GM12878 (cell line): ENCODE measurements at regions not wholly inside any gene's neighbourhood (a gene's known extent, or its start where the extent isn't known, plus 50 kb on each side); places are given as distances from the start of the nearest gene placed in this dataset.

Experiments
- ATAC-seq: fragments of 200-7000 bp; cut with Tn5 transposase; 3 replicates; pipeline ENCODE4 v1.9.1; 2020; ENCODE audit warnings: mild to moderate bottlenecking, moderate library complexity
- BruUV-seq: library from RNA; stranded (reverse); fragments of 400-500 nt; replicated peaks from 2 replicates; lab custom pipeline; 2021; lab: Mats Ljungman, UMichigan
- CTCF ChIA-PET: fragments of 300-600 bp; sonication (Branson Sonifier 250); formaldehyde crosslinking; extraction: SDS; loops from one replicate; lab custom pipeline; 2021; ENCODE audit warnings: inconsistent platforms; lab: Yijun Ruan, JAX
- POLR2A ChIA-PET: fragments of 350-600 bp; formaldehyde crosslinking; extraction: SDS; loops from one replicate; lab custom pipeline; 2021; ENCODE audit warnings: inconsistent platforms; lab: Charles Lee
- RAD21 ChIA-PET: fragments of 300-600 bp; sonication (Branson Sonifier 250); formaldehyde crosslinking; loops from one replicate; lab custom pipeline; 2023; ENCODE audit warnings: antibody characterized with exemption; ENCODE audit not compliant: unreplicated experiment; lab: Charles Lee
- SMC1A ChIA-PET: fragments of 300-600 bp; sonication (Branson Sonifier 250); formaldehyde crosslinking; loops from one replicate; lab custom pipeline; 2023; ENCODE audit not compliant: unreplicated experiment, uncharacterized antibody; lab: Charles Lee
- DNase-seq: peaks from one replicate; pipeline ENCODE4 v3.0.0-alpha.2; 2011; ENCODE audit warnings: low read depth, low spot score
- FAIRE-seq: peaks from 3 replicates; lab custom pipeline; 2011; peaks lifted over from hg19 to GRCh38; lab: Jason Lieb, UNC
- H2AFZ ChIP-seq: 2 replicates; pipeline ENCODE4 v1.6.0; 2011; ENCODE audit warnings: low read depth, low read length, control low read depth; ENCODE audit not compliant: control insufficient read depth
- H3K27ac ChIP-seq: 2 replicates; pipeline ENCODE4 v1.5.1; 2011; ENCODE audit warnings: control low read depth; ENCODE audit not compliant: control insufficient read depth, insufficient read depth
- H3K27me3 ChIP-seq, 2 experiments: replicated peaks in 1 of 2; 2 replicates each; pipeline versions ENCODE4 v1.6.0 to v1.6.1; 2011; ENCODE audit warnings: low read length in 1 of 2; ENCODE audit not compliant: control insufficient read depth in 2 of 2, insufficient read depth in 2 of 2
- H3K36me3 ChIP-seq, 2 experiments: 2 replicates each; pipeline ENCODE4 v1.5.1; 2011; ENCODE audit warnings: low read length in 1 of 2; ENCODE audit not compliant: control insufficient read depth in 2 of 2, insufficient read depth in 2 of 2
- H3K4me1 ChIP-seq: 2 replicates; pipeline ENCODE4 v1.6.1; 2011; ENCODE audit warnings: mild to moderate bottlenecking, low read length, moderate library complexity, mixed read lengths; ENCODE audit not compliant: control insufficient read depth, insufficient read depth
- H3K4me2 ChIP-seq: 2 replicates; pipeline ENCODE4 v1.6.0; 2011; ENCODE audit warnings: control low read depth; ENCODE audit not compliant: control insufficient read depth, insufficient read depth
- H3K4me3 ChIP-seq: fragments of 200-600 bp; sonication (generic); 2 replicates; pipeline ENCODE4 v1.5.1; 2016
- H3K79me2 ChIP-seq: 2 replicates; pipeline ENCODE4 v1.6.0; 2011; ENCODE audit warnings: low read length; ENCODE audit not compliant: control insufficient read depth, insufficient read depth
- H3K9ac ChIP-seq: 2 replicates; pipeline ENCODE4 v1.8.0; 2011; ENCODE audit warnings: low read length, control low read depth, mixed read lengths; ENCODE audit not compliant: control insufficient read depth, insufficient read depth
- H3K9me3 ChIP-seq: replicated peaks from 3 replicates; pipeline ENCODE4 v1.5.1; 2011; ENCODE audit warnings: mild to moderate bottlenecking, low read length; ENCODE audit not compliant: control insufficient read depth, insufficient read depth
- H4K20me1 ChIP-seq: 2 replicates; pipeline ENCODE4 v1.6.0; 2011; ENCODE audit not compliant: control insufficient read depth, insufficient read depth
- CHD4 ChIP-seq: fragments of 200-600 bp; sonication (generic); IDR thresholded peaks from 2 replicates; pipeline ENCODE4 v1.6.1; 2016; ENCODE audit warnings: mild to moderate bottlenecking
- FOXK2 ChIP-seq: fragments of 450-650 bp; IDR thresholded peaks from 2 replicates; pipeline ENCODE4 v1.6.1; 2017; ENCODE audit warnings: mild to moderate bottlenecking, moderate library complexity
- IRF4 ChIP-seq: IDR thresholded peaks from 2 replicates; pipeline ENCODE4 v1.6.1; 2011; ENCODE audit warnings: low read depth, low read length
- KLF5 ChIP-seq: fragments of 450-650 bp; IDR thresholded peaks from 2 replicates; pipeline ENCODE4 v1.6.1; 2014; ENCODE audit warnings: mild to moderate bottlenecking; ENCODE audit not compliant: partially characterized antibody
- MLLT1 ChIP-seq: fragments of 450-650 bp; IDR thresholded peaks from 2 replicates; pipeline ENCODE4 v1.6.1; 2016; ENCODE audit warnings: mild to moderate bottlenecking
- PAX5 ChIP-seq: IDR thresholded peaks from 2 replicates; pipeline ENCODE4 v1.6.1; 2011; ENCODE audit warnings: low read depth, low read length, borderline replicate concordance
- SMAD1 ChIP-seq: fragments of 450-650 bp; IDR thresholded peaks from 2 replicates; pipeline ENCODE4 v1.6.1; 2018; ENCODE audit warnings: mild to moderate bottlenecking, low read depth; ENCODE audit not compliant: partially characterized antibody
- SP1 ChIP-seq: IDR thresholded peaks from one replicate; pipeline ENCODE4 v1.6.1; 2011; ENCODE audit warnings: low read depth, low read length
- TCF7 ChIP-seq: IDR thresholded peaks from 2 replicates; pipeline ENCODE4 v1.6.1; 2014; ENCODE audit warnings: antibody characterized with exemption, borderline replicate concordance
- ZNF384 ChIP-seq: IDR thresholded peaks from 2 replicates; pipeline ENCODE4 v1.6.1; 2012; ENCODE audit warnings: low read depth, mild to moderate bottlenecking, low read length, improper control_type of control experiment, borderline replicate concordance
- WGBS: methylation state at CpG from one replicate; pipeline ENCODE4 v1.1.6; 2016; ENCODE audit warnings: low lambda C conversion rate; ENCODE audit not compliant: insufficient replicate concordance, insufficient coverage; ENCODE audit errors: missing lambda C conversion rate; 5-methylcytosine and 5-hydroxymethylcytosine counted together
- in situ Hi-C: fragments of 300-500 bp; cut with MboI; formaldehyde crosslinking; loops from 9 replicates; pipeline ENCODE4 v1.14.3; 2018; ENCODE audit warnings: mixed read lengths
- intact Hi-C: fragments of 100-400 bp; cut with micrococcal nuclease; formaldehyde crosslinking; loops from one replicate; pipeline ENCODE4 v1.14.2; 2022; ENCODE audit not compliant: unreplicated experiment
- TF ChIP-seq, protein P1 (sequence below): IDR thresholded peaks from 2 replicates; pipeline ENCODE4 v1.6.1; 2012; ENCODE audit warnings: low read depth, low read length, improper control_type of control experiment

DNA sequence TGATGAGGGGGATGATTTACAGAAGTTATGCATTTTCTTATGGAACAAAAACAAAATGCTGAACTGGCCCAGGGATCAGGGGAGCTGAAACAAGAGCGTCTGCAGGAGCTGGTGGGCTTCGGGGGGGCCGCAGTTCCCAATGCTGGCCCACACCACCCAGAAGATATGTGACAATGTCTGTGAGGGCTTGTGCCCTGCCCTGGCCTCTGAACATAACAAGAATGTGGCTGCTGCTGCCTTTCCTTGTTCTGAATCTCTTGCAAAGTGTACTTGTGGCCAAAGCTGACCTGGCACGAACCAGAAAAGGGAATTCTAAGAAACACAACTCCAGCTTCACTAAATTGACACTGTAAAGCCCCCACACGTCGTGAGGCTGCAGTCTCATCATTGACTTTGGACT lies 66.7 kb downstream of the SEC61B start:
- RAD21 ChIA-PET, result interaction anchor here (4.3 kb wide), 1 partner anchor 57 kb away, joined by 16 read pairs; no protein-coding TSS in a partner anchor
- FAIRE-seq (no peak), DNase-seq (no peak), ATAC-seq (no peak)
- BruUV-seq, result no TSS peak
- Histone ChIP-seq H3K36me3 (no peaks in the 10 kb centered on the region), H3K27ac (no peak overlapping the region), H4K20me1 (no peaks in the 10 kb centered on the region), H3K9ac (no peak overlapping the region), H3K4me3 (no peak overlapping the region), H2AFZ (no peak overlapping the region), H3K27me3 (no peaks in the 10 kb centered on the region), H3K4me1 (no peaks in the 10 kb centered on the region), H3K4me2 (no peak overlapping the region), H3K79me2 (no peaks in the 10 kb centered on the region), H3K9me3 (no peaks in the 10 kb centered on the region)
- intact Hi-C loops, result no loop called here
- in situ Hi-C loops, result no loop called here
- TF ChIP-seq MLLT1, result no peak
- no peak for TF ChIP-seq PAX5
- TF ChIP-seq TCF7, result no peak
- TF ChIP-seq, protein P1, sequence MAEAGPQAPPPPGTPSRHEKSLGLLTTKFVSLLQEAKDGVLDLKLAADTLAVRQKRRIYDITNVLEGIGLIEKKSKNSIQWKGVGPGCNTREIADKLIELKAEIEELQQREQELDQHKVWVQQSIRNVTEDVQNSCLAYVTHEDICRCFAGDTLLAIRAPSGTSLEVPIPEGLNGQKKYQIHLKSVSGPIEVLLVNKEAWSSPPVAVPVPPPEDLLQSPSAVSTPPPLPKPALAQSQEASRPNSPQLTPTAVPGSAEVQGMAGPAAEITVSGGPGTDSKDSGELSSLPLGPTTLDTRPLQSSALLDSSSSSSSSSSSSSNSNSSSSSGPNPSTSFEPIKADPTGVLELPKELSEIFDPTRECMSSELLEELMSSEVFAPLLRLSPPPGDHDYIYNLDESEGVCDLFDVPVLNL, result no peak
- TF ChIP-seq CHD4, result no peak
- TF ChIP-seq FOXK2, result no peak
- no peak for TF ChIP-seq ZNF384
- TF ChIP-seq SMAD1, result no peak
- no peak for TF ChIP-seq IRF4
- no peak for TF ChIP-seq SP1
- no peak for TF ChIP-seq KLF5
- 23% methylated on average over 6 of the region's 6 CpGs for WGBS
- SMC1A ChIA-PET, result interaction anchor here (1.0 kb wide), 1 partner anchor 220 kb away, joined by 3 read pairs; no protein-coding TSS in a partner anchor
- POLR2A ChIA-PET, result interaction anchor here (1.4 kb wide), 1 partner anchor 47 kb away, joined by 3 read pairs; no protein-coding TSS in a partner anchor
- CTCF ChIA-PET, result interaction anchor here (1.7 kb wide), 1 partner anchor 11 kb away, joined by 7 read pairs; no protein-coding TSS in a partner anchor
